Heart left ventricle (tissue), 16 donors: ENCODE measurements at regions not wholly inside any gene's neighbourhood (a gene's known extent, or its start where the extent isn't known, plus 50 kb on each side); places are given as distances from the start of the nearest gene placed in this dataset.

ENCODE experiments used
- ATAC-seq, 4 donors: fragments of 200-7000 bp; cut with Tn5 transposase; one replicate each; pipeline ENCODE4 v1.9.1; 2020 to 2022; ENCODE audit warnings: moderate library complexity in 4 of 4, mild to moderate bottlenecking in 3 of 4, moderate number of reproducible peaks in 1 of 4
- DNase-seq, 5 donors: peaks; one replicate each; pipeline ENCODE4 v3.0.0-alpha.2; 2020
- H3K27ac ChIP-seq, 12 donors: fragments of 200-600 bp; sonication (generic) in 4 of 12; one replicate each; pipeline versions ENCODE4 v1.5.0 to v1.8.0; 2016 to 2022; ENCODE audit warnings: mild to moderate bottlenecking in 2 of 12
- H3K27me3 ChIP-seq, 9 donors: fragments of 200-600 bp; sonication (generic) in 2 of 9; one replicate each; pipeline versions ENCODE4 v1.5.1 to v1.8.0; 2016 to 2022; ENCODE audit warnings: mild to moderate bottlenecking in 3 of 9
- H3K36me3 ChIP-seq, 9 donors: fragments of 200-600 bp; sonication (generic) in 2 of 9; one replicate each; pipeline versions ENCODE4 v1.5.0 to v1.8.0; 2018 to 2022; ENCODE audit warnings: mild to moderate bottlenecking in 2 of 9
- H3K4me1 ChIP-seq, 12 donors: fragments of 200-600 bp; sonication (generic) in 4 of 12; one replicate each; pipeline versions ENCODE4 v1.5.0 to v1.8.0; 2016 to 2022; ENCODE audit warnings: mild to moderate bottlenecking in 3 of 12
- H3K4me3 ChIP-seq, 12 donors: fragments of 200-600 bp; sonication (generic) in 4 of 12; one replicate each; pipeline versions ENCODE4 v1.5.0 to v1.8.0; 2017 to 2022; ENCODE audit warnings: mild to moderate bottlenecking in 9 of 12, moderate library complexity in 4 of 12
- H3K9me3 ChIP-seq, 12 donors: fragments of 200-600 bp; sonication (generic) in 4 of 12; one replicate each; pipeline versions ENCODE4 v1.5.0 to v1.8.0; 2016 to 2022; ENCODE audit warnings: mild to moderate bottlenecking in 1 of 12
- CTCF ChIP-seq, 12 donors: fragments of 200-600 bp; sonication (generic) in 4 of 12; IDR thresholded peaks; one replicate each; pipeline versions ENCODE4 v1.5.0 to v1.8.0; 2018 to 2022; ENCODE audit warnings: antibody characterized with exemption in 12 of 12, mild to moderate bottlenecking in 5 of 12
- POLR2A ChIP-seq, 2 donors: fragments of 450-650 bp; IDR thresholded peaks; one replicate each; pipeline ENCODE4 v1.6.1; 2017; ENCODE audit warnings: antibody characterized with exemption in 2 of 2, mild to moderate bottlenecking in 2 of 2, moderate library complexity in 2 of 2
- WGBS, 4 donors: extraction: QIAGEN DNeasy Blood & Tissue Kit in 2 of 4; methylation state at CpG; one replicate each; pipeline versions ENCODE4 v1.1.5 to v1.1.7; 2013 to 2018; 5-methylcytosine and 5-hydroxymethylcytosine counted together
- intact Hi-C, 10 donors: fragments of 100-400 bp; cut with DNase I; formaldehyde crosslinking; loops; one replicate each; pipeline versions ENCODE4 v1.11.1 to v1.14.2; 2022
- donor health status: ischemic (EF 13 %, LVEDD 7.1; RV severe dilation, severe dysfunction).
- donor health status: healthy with polysubstance abuse.
- donor health status: DM: no; HTN: yes; CAD: no.
- donor health status: DM: no; HTN: no; CAD: no.
- donor health status: ischemic (EF 25% LVEDD 6.9; RV normal size, moderate dysfunction).
- donor health status: ischemic (EF 25% LVEDD 5.7; RV mildly dilated, moderate dysfunction).
- donor health status: healthy.
- donor health status: DM: yes; HTN: yes; CAD: no.
- donor health status: ischemic (EF 35%, LVEDD 5.7; RV mildly dilated, moderate dysfunction).
- donor health status: nonischemic (EF 11% LVEDD 7.7; RV severe dilation, severe dysfunction).
- donor health status: DM: yes; HTN: yes; CAD: no.
- donor health status: PGD.
- donor health status: ischemic (EF 29% LVEDD 5.4; RV normal size, mild dysfunction).
- donor health status: nonischemic (EF 23%, LVEDD 6.1; RV moderate dilation, normal function).

- no peaks in the 10 kb centered on the region for H3K36me3 ChIP-seq
- 57 to 83% (median 80%) methylated on average over 2 of the region's 2 CpGs for WGBS, 4 donors
- H3K27me3 ChIP-seq, result no peaks in the 10 kb centered on the region
- ATAC-seq (no peak), DNase-seq (no peak)
- no peak for TF ChIP-seq POLR2A (IDR thresholded peaks at IDR 0.05)
- TF ChIP-seq CTCF (IDR thresholded peaks at IDR 0.05), result no peak
- H3K9me3 ChIP-seq, result peaks cover 0 to 14% (median 0%) of the 10 kb centered on the region in 12 donors
- H3K27ac ChIP-seq, result no peak overlapping the region
- intact Hi-C loops, result no loop called here
- H3K4me1 ChIP-seq, result no peaks in the 10 kb centered on the region
- no peak overlapping the region for H3K4me3 ChIP-seq
Measured at GRCh38 chr4:29927895-29928294, 792.3 kb upstream of the PCDH7 start.

- Histone ChIP-seq H3K36me3 (no peaks in the 10 kb centered on the region), H3K27me3 (no peaks in the 10 kb centered on the region), H3K27ac (no peak overlapping the region), H3K4me3 (no peak overlapping the region), H3K4me1 (no peaks in the 10 kb centered on the region), H3K9me3 (no peaks in the 10 kb centered on the region)
- DNase-seq, result no peak
- TF ChIP-seq CTCF (IDR thresholded peaks at IDR 0.05) (no peak), POLR2A (IDR thresholded peaks at IDR 0.05) (no peak)
- 69 to 73% (median 71%) methylated on average over 2 of the region's 2 CpGs for WGBS, 4 donors
- intact Hi-C loops, result no loop called here
- ATAC-seq, result no peak
Measured at GRCh38 chr4:29948451-29948850, 771.7 kb upstream of the PCDH7 start.

GRCh38 chr4:29948858-29949257 lies 771.3 kb upstream of the PCDH7 start:
- intact Hi-C loops, result no loop called here
- no peaks in the 10 kb centered on the region for H3K27me3 ChIP-seq
- no peaks in the 10 kb centered on the region for H3K4me1 ChIP-seq
- H3K27ac ChIP-seq, result no peak overlapping the region
- ATAC-seq, result no peak
- H3K36me3 ChIP-seq, result no peaks in the 10 kb centered on the region
- TF ChIP-seq POLR2A (IDR thresholded peaks at IDR 0.05), result no peak
- TF ChIP-seq CTCF (IDR thresholded peaks at IDR 0.05), result no peak
- no peaks in the 10 kb centered on the region for H3K9me3 ChIP-seq
- no peak for DNase-seq
- no peak overlapping the region for H3K4me3 ChIP-seq

GRCh38 chr4:29966386-29966785 lies 753.8 kb upstream of the PCDH7 start:
- intact Hi-C loops, result no loop called here
- 42 to 55% (median 48%) methylated on average over 2 of the region's 2 CpGs for WGBS, 4 donors

More at GRCh38 chr4:29966386-29966785, 753.8 kb upstream of the PCDH7 start:
- H3K27me3 ChIP-seq, result no peaks in the 10 kb centered on the region
- no peak for ATAC-seq
- H3K4me3 ChIP-seq, result no peak overlapping the region
- no peak overlapping the region for H3K27ac ChIP-seq
- no peaks in the 10 kb centered on the region for H3K4me1 ChIP-seq
- TF ChIP-seq CTCF (IDR thresholded peaks at IDR 0.05), result no peak
- no peak for TF ChIP-seq POLR2A (IDR thresholded peaks at IDR 0.05)
- no peaks in the 10 kb centered on the region for H3K9me3 ChIP-seq
- DNase-seq, result no peak
- no peaks in the 10 kb centered on the region for H3K36me3 ChIP-seq
